Erythroblast (primary cell): ENCODE measurements at regions not wholly inside any gene's neighbourhood (a gene's known extent, or its start where the extent isn't known, plus 50 kb on each side); places are given as distances from the start of the nearest gene placed in this dataset.

ENCODE experiments used
- GATA1 ChIP-seq: IDR thresholded peaks from 2 replicates; pipeline ENCODE4 v1.6.1; 2011; ENCODE audit warnings: low read depth, mild to moderate bottlenecking, control low read depth, low read length, moderate library complexity
- POLR2A ChIP-seq: IDR thresholded peaks from 2 replicates; pipeline ENCODE4 v1.6.1; 2011; ENCODE audit warnings: mild to moderate bottlenecking, low read length

DNA sequence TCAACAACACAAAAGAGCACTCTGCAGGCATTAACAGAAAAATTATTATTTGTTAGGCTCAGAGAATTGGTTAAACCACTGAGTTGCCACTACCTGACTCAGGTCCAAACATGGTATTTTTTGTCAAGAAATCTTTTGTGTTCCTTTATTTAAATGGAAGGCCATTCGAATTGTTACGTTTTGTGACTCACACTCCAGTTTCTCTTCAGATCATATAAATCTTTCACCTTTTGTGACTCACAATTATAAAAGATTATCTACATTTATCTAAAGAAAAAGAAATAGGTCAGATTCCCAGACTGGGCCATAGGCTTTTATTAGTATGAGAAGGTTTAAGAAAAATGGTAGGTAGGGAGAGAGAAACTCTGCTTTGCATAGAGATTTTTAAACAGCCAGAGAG is 669.8 kb downstream of the GALC start:
- TF ChIP-seq POLR2A (no peak), GATA1 (no peak)
